Endothelial cell of umbilical vein (primary cell): ENCODE measurements at regions not wholly inside any gene's neighbourhood (a gene's known extent, or its start where the extent isn't known, plus 50 kb on each side); places are given as distances from the start of the nearest gene placed in this dataset.

Source experiments
- BruUV-seq: library from RNA; stranded (reverse); fragments of 400-500 nt; replicated peaks from 2 replicates; lab custom pipeline; 2021; lab: Mats Ljungman, UMichigan
- CTCF ChIA-PET: fragments of 300-600, 350-600 bp; sonication (Branson Sonifier 250); formaldehyde crosslinking; loops from one replicate; lab custom pipeline; 2021; ENCODE audit warnings: antibody characterized with exemption, inconsistent platforms; lab: Charles Lee
- POLR2A ChIA-PET: fragments of 300-600, 350-600 bp; sonication (Branson Sonifier 250); formaldehyde crosslinking; loops from one replicate; lab custom pipeline; 2021; ENCODE audit warnings: antibody characterized with exemption, inconsistent platforms; lab: Charles Lee
- DNase-seq: peaks from one replicate; pipeline ENCODE4 v3.0.0-alpha.2; 2011; ENCODE audit warnings: low read depth, low spot score
- FAIRE-seq: peaks from 2 replicates; lab custom pipeline; 2011; peaks lifted over from hg19 to GRCh38; lab: Jason Lieb, UNC
- H2AFZ ChIP-seq: 2 replicates; pipeline ENCODE4 v1.6.0; 2012; ENCODE audit warnings: low read depth, low read length, control low read depth, inconsistent platforms
- H3K27ac ChIP-seq: 2 replicates; pipeline ENCODE4 v1.5.1; 2011; ENCODE audit warnings: low read depth, mild to moderate bottlenecking, control low read depth, low read length, moderate library complexity; ENCODE audit not compliant: insufficient read depth
- H3K27me3 ChIP-seq, 2 experiments: 2 replicates each; pipeline versions ENCODE4 v1.6.0 to v1.6.1; 2011; ENCODE audit warnings: low read length in 2 of 2, mixed read lengths in 1 of 2; ENCODE audit not compliant: control insufficient read depth in 2 of 2, insufficient read depth in 2 of 2
- H3K36me3 ChIP-seq, 2 experiments: 2 replicates in 1 of 2; 3 replicates in 1 of 2; pipeline ENCODE4 v1.5.1; 2011; ENCODE audit warnings: low read length in 2 of 2, mild to moderate bottlenecking in 1 of 2, moderate library complexity in 1 of 2; ENCODE audit not compliant: control insufficient read depth in 2 of 2, insufficient read depth in 2 of 2; ENCODE audit errors: extremely low read depth in 1 of 2
- H3K4me1 ChIP-seq: 3 replicates; pipeline ENCODE4 v1.5.1; 2011; ENCODE audit warnings: mild to moderate bottlenecking, low read length; ENCODE audit not compliant: control insufficient read depth, insufficient read depth; ENCODE audit errors: extremely low read depth
- H3K4me2 ChIP-seq: 2 replicates; pipeline ENCODE4 v1.6.1; 2011; ENCODE audit warnings: low read length, control low read depth, mixed read lengths; ENCODE audit not compliant: insufficient read depth
- H3K4me3 ChIP-seq, 3 experiments: fragments of 200-600 bp in 1 of 3; sonication (generic), shearing (Covaris generic) in 1 of 3; replicated peaks in 1 of 3; 2 replicates each; pipeline ENCODE4 v1.5.1; 2011 to 2016; ENCODE audit warnings: control low read depth in 3 of 3, low read length in 3 of 3, mild to moderate bottlenecking in 2 of 3, inconsistent platforms in 1 of 3, low read depth in 1 of 3, moderate library complexity in 1 of 3; ENCODE audit not compliant: insufficient read depth in 1 of 3
- H3K79me2 ChIP-seq: 2 replicates; pipeline ENCODE4 v1.6.0; 2012; ENCODE audit warnings: low read length, inconsistent platforms; ENCODE audit not compliant: control insufficient read depth, insufficient read depth
- H3K9ac ChIP-seq: replicated peaks from 2 replicates; pipeline ENCODE3; 2011; ENCODE audit warnings: low read length, control low read depth; ENCODE audit not compliant: insufficient read depth; ENCODE audit errors: extremely low read depth
- H3K9me1 ChIP-seq: replicated peaks from 3 replicates; pipeline ENCODE4 v1.6.0; 2011; ENCODE audit warnings: mild to moderate bottlenecking, low read length; ENCODE audit not compliant: control insufficient read depth, insufficient read depth; ENCODE audit errors: extremely low read depth
- H3K9me3 ChIP-seq: replicated peaks from 2 replicates; pipeline ENCODE4 v1.5.1; 2012; ENCODE audit warnings: low read length, inconsistent platforms; ENCODE audit not compliant: control insufficient read depth, insufficient read depth
- H4K20me1 ChIP-seq: replicated peaks from 2 replicates; pipeline ENCODE3; 2011; ENCODE audit warnings: mild to moderate bottlenecking, low read length; ENCODE audit not compliant: control insufficient read depth, insufficient read depth; ENCODE audit errors: extremely low read depth
- CTCF ChIP-seq, 2 donors: IDR thresholded peaks; 1 replicate in 1 of 2; 2 replicates in 1 of 2; pipeline ENCODE4 v1.5.1; 2011; ENCODE audit warnings: low read length in 2 of 2, mild to moderate bottlenecking in 2 of 2, moderate library complexity in 2 of 2, control low read depth in 1 of 2, inconsistent platforms in 1 of 2, low read depth in 1 of 2; ENCODE audit not compliant: insufficient read depth in 1 of 2; ENCODE audit errors: extremely low read depth in 1 of 2
- EZH2 ChIP-seq: IDR thresholded peaks from 2 replicates; pipeline ENCODE4 v1.6.1; 2012; ENCODE audit warnings: borderline replicate concordance, low read depth, mild to moderate bottlenecking, moderate library complexity, low read length, inconsistent platforms; ENCODE audit not compliant: severe bottlenecking
- FOS ChIP-seq: IDR thresholded peaks from 2 replicates; pipeline ENCODE4 v1.6.1; 2011; ENCODE audit warnings: mild to moderate bottlenecking, low read length, moderate library complexity, borderline replicate concordance; ENCODE audit not compliant: insufficient read depth
- GATA2 ChIP-seq: IDR thresholded peaks from 2 replicates; pipeline ENCODE4 v1.7.0; 2011; ENCODE audit warnings: low read depth, mild to moderate bottlenecking, moderate library complexity, mixed read lengths, low read length; ENCODE audit not compliant: insufficient read length, insufficient read depth
- JUN ChIP-seq: IDR thresholded peaks from 2 replicates; pipeline ENCODE4 v1.6.1; 2011; ENCODE audit warnings: borderline replicate concordance, low read depth; ENCODE audit not compliant: insufficient read length, insufficient read depth
- MAX ChIP-seq: IDR thresholded peaks from 2 replicates; pipeline ENCODE4 v1.6.1; 2011; ENCODE audit not compliant: insufficient read depth, insufficient read length
- MYC ChIP-seq: IDR thresholded peaks from one replicate; pipeline ENCODE4 v1.6.1; 2011; ENCODE audit warnings: mild to moderate bottlenecking, low read depth, low read length
- POLR2A ChIP-seq: IDR thresholded peaks from 2 replicates; pipeline ENCODE4 v1.6.1; 2012; ENCODE audit warnings: low read depth, mild to moderate bottlenecking, control low read depth, low read length
- POLR2AphosphoS5 ChIP-seq: IDR thresholded peaks from 2 replicates; pipeline ENCODE4 v1.6.1; 2012; ENCODE audit warnings: low read depth, mild to moderate bottlenecking, control low read depth, low read length, moderate library complexity; ENCODE audit not compliant: insufficient read depth
- dilution Hi-C: fragments of 300-500 bp; cut with MboI; formaldehyde crosslinking; loops from one replicate; pipeline ENCODE4 v1.15.0; 2019; ENCODE audit warnings: low sequenced_read_pairs; ENCODE audit not compliant: extremely low pct_ligation_motif_present
- intact Hi-C: fragments of 100-400 bp; cut with micrococcal nuclease; formaldehyde crosslinking; loops from one replicate; pipeline ENCODE4 v1.10.0; 2022

- POLR2A ChIA-PET, result no interaction called here
- Histone ChIP-seq H3K36me3 (no peaks in the 10 kb centered on the region), H4K20me1 (no peaks in the 10 kb centered on the region), H3K9me1 (no peaks in the 10 kb centered on the region), H3K4me3 (no peak overlapping the region), H3K4me2 (no peak overlapping the region), H3K9ac (no peak overlapping the region), H3K4me1 (no peaks in the 10 kb centered on the region), H3K9me3 (no peaks in the 10 kb centered on the region), H2AFZ (no peak overlapping the region), H3K79me2 (no peaks in the 10 kb centered on the region), H3K27me3 (no peaks in the 10 kb centered on the region), H3K27ac (no peak overlapping the region)
- TF ChIP-seq GATA2 (no peak), POLR2AphosphoS5 (no peak), MAX (no peak), EZH2 (no peak), MYC (no peak), JUN (no peak)
- CTCF ChIA-PET, result no interaction called here
- dilution Hi-C loops (no loop called here), intact Hi-C loops (no loop called here)
- no peak for DNase-seq
- FAIRE-seq, result no peak
- no TSS peak for BruUV-seq
Measured at GRCh38 chr7:97298561-97298960, 181.1 kb downstream of the SDHAF3 start.

- intact Hi-C loops, result no loop called here
- Histone ChIP-seq H3K9ac (no peak overlapping the region), H4K20me1 (no peaks in the 10 kb centered on the region), H3K4me3 (no peak overlapping the region), H2AFZ (no peak overlapping the region), H3K27me3 (no peaks in the 10 kb centered on the region), H3K9me1 (no peaks in the 10 kb centered on the region), H3K79me2 (no peaks in the 10 kb centered on the region), H3K9me3 (no peaks in the 10 kb centered on the region), H3K27ac (no peak overlapping the region), H3K4me2 (no peak overlapping the region), H3K36me3 (no peaks in the 10 kb centered on the region), H3K4me1 (no peaks in the 10 kb centered on the region)
- CTCF ChIA-PET, result no interaction called here
- FAIRE-seq (no peak), DNase-seq (no peak)
- BruUV-seq, result no TSS peak
- POLR2A ChIA-PET, result no interaction called here
- TF ChIP-seq GATA2 (no peak), MAX (no peak), JUN (no peak), POLR2A (no peak), MYC (no peak), FOS (no peak), EZH2 (no peak), CTCF (IDR thresholded peaks at IDR 0.05; ENCODE audit: extremely low read depth in 1 of 2, insufficient read depth in 1 of 2, low read depth in 1 of 2, low read length in 2 of 2) (no peak), POLR2AphosphoS5 (no peak)
- dilution Hi-C loops, result no loop called here
Measured at GRCh38 chr7:97305589-97305988, 188.1 kb downstream of the SDHAF3 start.
